Neural progenitor cell (in vitro differentiated cells): ENCODE measurements at regions not wholly inside any gene's neighbourhood (a gene's known extent, or its start where the extent isn't known, plus 50 kb on each side); places are given as distances from the start of the nearest gene placed in this dataset.

Experiments
- CTCF ChIP-seq: fragments of 200-600 bp; sonication (generic); IDR thresholded peaks from 2 replicates; pipeline ENCODE4 v1.5.1; 2017; ENCODE audit warnings: antibody characterized with exemption, mild to moderate bottlenecking
- EZH2phosphoT487 ChIP-seq: fragments of 200-600 bp; sonication (generic); IDR thresholded peaks from 2 replicates; pipeline ENCODE4 v1.6.1; 2017; ENCODE audit warnings: antibody characterized with exemption

- TF ChIP-seq CTCF (no peak), EZH2phosphoT487 (no peak)
These were observed 72.2 kb upstream of the FICD start for GRCh38 chr12:108442910-108443309.
